ENCODE measurements at regions not wholly inside any gene's neighbourhood (a gene's known extent, or its start where the extent isn't known, plus 50 kb on each side); places are given as distances from the start of the nearest gene placed in this dataset.

DNA sequence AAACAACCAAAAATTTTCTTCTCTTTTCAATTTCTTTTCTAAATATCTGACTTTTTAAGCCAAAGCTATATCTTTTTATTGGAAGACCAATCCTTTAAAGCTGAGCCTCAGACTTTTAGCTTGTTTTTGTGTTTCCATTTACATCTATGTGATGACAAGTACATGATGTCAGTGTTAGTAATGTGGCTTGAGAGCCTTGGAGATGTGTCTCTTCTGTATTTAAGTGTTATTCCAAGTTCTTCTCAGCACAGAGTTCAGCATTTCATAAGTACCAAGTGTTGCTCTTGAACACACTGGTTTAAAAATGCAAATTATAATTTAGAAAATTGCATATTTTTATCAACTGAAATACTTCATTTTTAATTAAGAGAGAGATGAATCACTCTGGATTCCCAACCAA is 948.9 kb upstream of the FLRT2 start:
- TF ChIP-seq CTCF (IDR thresholded peaks at IDR 0.05; ENCODE audit: unreplicated experiment in 3 of 3): no peak
- Mint-ChIP-seq H3K27ac (no peak overlapping the region), H3K4me1 (no peaks in the 10 kb centered on the region), H3K9me3 (peaks cover 1% of the 10 kb centered on the region), H3K4me3 (no peak overlapping the region), H3K27me3 (ENCODE audit: low read depth) (no peaks in the 10 kb centered on the region), H3K36me3 (ENCODE audit: low read depth) (no peaks in the 10 kb centered on the region)

DNA sequence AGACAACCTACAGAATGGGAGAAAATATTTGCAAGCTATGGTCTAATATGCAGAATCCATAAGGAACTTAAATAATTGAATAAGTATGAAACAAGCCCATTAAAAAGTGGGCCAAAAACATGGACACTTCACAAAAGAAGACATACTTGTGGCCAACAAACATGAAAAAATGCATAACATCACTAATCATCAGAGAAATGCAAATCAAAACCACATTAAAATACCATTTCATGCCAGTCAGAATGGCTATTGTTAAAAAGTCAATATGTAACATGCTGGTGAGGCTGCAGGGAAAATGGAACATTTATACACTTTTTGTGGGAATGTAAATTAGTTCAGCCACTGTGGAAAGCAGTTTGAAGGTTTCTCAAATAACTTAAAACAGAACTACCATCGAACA is 945.4 kb upstream of the FLRT2 start:
- no peak for TF ChIP-seq CTCF (IDR thresholded peaks at IDR 0.05; ENCODE audit: unreplicated experiment in 3 of 3)
- no peak overlapping the region for H3K4me3 Mint-ChIP-seq
- H3K27ac Mint-ChIP-seq: no peak overlapping the region

DNA sequence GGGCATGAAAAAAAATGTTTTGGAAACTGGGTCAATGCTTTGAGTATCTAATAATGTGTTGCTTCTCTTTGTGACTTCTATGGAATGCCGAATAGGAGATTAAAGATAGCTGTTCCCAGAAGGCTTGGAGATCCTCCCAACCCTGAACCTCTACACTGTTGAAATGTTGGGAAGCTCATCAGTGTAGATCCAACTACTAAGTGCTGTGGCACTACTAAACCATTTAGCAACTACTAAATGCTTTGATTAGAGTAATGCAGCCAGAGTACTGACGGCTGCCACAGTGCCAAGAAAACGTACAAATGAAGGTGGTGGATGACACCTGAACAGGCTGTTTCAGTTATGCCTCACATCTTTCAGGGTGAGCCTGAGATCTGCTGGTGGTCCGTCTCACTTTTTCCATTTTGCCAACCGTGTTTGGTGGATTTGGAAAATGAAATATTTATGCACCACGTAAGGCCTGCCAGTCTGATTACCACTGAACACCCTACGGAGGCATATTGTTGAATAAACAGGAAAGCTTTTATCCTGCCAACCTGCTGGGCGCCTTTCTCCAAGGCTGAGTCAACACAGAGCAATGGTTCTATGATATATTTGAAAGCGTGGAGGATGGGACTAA is 938.0 kb upstream of the FLRT2 start:
- no peak for TF ChIP-seq CTCF (IDR thresholded peaks at IDR 0.05; ENCODE audit: unreplicated experiment in 3 of 3)
- Mint-ChIP-seq H3K4me1 (no peaks in the 10 kb centered on the region), H3K4me3 (no peak overlapping the region), H3K9me3 (peaks cover 4% of the 10 kb centered on the region), H3K36me3 (ENCODE audit: low read depth) (no peaks in the 10 kb centered on the region), H3K27me3 (ENCODE audit: low read depth) (no peaks in the 10 kb centered on the region), H3K27ac (no peak overlapping the region)

More for the DNA sequence above, 945.4 kb upstream of the FLRT2 start:
- no peaks in the 10 kb centered on the region for H3K27me3 Mint-ChIP-seq (ENCODE audit: low read depth)
- H3K4me1 Mint-ChIP-seq: no peaks in the 10 kb centered on the region
- no peaks in the 10 kb centered on the region for H3K36me3 Mint-ChIP-seq (ENCODE audit: low read depth)
- peaks cover 7% of the 10 kb centered on the region for H3K9me3 Mint-ChIP-seq

DNA sequence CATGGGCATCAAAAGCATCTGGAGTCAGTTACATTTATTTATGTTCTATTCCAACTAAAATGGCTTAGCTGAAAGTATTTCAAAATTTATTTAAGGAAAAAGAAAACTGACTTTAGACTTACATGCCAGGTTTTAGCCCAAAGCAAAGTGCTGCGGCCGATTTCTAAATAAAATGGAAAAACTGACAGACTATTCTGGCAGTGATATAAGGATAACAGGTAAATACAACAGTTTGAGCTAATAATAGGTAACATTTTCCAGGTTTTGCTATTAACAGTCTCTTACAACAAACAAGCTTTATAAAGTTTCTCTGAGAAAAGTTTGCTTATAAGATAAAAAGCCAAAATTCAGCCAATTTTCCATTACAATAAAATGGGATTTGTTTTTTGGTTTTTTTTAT is 937.2 kb upstream of the FLRT2 start:
- H3K4me1 Mint-ChIP-seq: no peaks in the 10 kb centered on the region
- H3K4me3 Mint-ChIP-seq: no peak overlapping the region
- H3K27me3 Mint-ChIP-seq (ENCODE audit: low read depth): no peaks in the 10 kb centered on the region
- H3K27ac Mint-ChIP-seq: no peak overlapping the region
- no peak for TF ChIP-seq CTCF (IDR thresholded peaks at IDR 0.05; ENCODE audit: unreplicated experiment in 3 of 3)
- H3K36me3 Mint-ChIP-seq (ENCODE audit: low read depth): no peaks in the 10 kb centered on the region
- no peaks in the 10 kb centered on the region for H3K9me3 Mint-ChIP-seq

DNA sequence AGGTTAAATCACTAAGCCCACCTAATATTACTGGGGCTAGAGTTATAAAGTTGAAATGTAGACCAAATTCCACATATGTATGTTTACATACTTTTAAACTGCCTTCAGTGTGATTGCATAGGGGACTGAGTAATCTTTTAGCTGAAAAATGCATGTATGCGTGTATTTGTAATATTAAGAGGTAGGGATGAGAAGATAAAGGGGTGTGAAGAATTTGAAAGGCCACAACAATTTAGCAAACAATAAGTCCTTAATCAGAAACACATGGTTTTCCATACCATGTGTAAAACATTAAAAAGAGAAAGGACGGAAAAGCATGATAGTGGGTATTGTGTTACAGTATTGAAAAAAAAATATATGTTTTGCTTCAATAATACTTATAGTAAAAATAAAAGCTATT is 919.9 kb upstream of the FLRT2 start:
- H3K36me3 Mint-ChIP-seq (ENCODE audit: low read depth): no peaks in the 10 kb centered on the region
- TF ChIP-seq CTCF (IDR thresholded peaks at IDR 0.05; ENCODE audit: unreplicated experiment in 3 of 3): no peak
- no peaks in the 10 kb centered on the region for H3K9me3 Mint-ChIP-seq
- no peaks in the 10 kb centered on the region for H3K4me1 Mint-ChIP-seq
- H3K27ac Mint-ChIP-seq: no peak overlapping the region
- H3K27me3 Mint-ChIP-seq (ENCODE audit: low read depth): no peaks in the 10 kb centered on the region
- no peak overlapping the region for H3K4me3 Mint-ChIP-seq

DNA sequence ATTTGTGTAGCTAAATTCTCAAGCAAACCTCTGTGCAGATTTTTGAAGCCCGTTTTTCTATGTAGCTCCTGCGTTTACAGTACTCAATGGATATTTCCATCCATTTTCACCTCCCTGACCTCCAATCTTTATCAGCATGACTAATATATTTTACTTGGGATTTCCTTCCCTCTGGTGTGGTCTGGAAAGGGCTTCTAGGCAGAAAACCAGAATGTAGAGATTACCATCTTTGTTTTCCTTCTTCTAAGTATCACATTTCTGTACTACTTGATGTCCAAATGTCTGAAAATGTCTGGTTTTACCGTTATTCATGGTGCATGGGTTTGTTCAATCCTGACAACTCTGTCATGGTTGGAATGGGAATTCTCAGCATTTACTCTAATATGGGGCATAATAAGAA is 907.6 kb upstream of the FLRT2 start:
- Mint-ChIP-seq H3K36me3 (ENCODE audit: low read depth) (no peaks in the 10 kb centered on the region), H3K4me1 (no peaks in the 10 kb centered on the region), H3K4me3 (no peak overlapping the region), H3K27ac (no peak overlapping the region), H3K9me3 (peaks cover 8% of the 10 kb centered on the region), H3K27me3 (ENCODE audit: low read depth) (no peaks in the 10 kb centered on the region)
- TF ChIP-seq CTCF (IDR thresholded peaks at IDR 0.05; ENCODE audit: unreplicated experiment in 3 of 3): no peak
